ENCODE measurements at regions not wholly inside any gene's neighbourhood (a gene's known extent, or its start where the extent isn't known, plus 50 kb on each side); places are given as distances from the start of the nearest gene placed in this dataset.

DNA sequence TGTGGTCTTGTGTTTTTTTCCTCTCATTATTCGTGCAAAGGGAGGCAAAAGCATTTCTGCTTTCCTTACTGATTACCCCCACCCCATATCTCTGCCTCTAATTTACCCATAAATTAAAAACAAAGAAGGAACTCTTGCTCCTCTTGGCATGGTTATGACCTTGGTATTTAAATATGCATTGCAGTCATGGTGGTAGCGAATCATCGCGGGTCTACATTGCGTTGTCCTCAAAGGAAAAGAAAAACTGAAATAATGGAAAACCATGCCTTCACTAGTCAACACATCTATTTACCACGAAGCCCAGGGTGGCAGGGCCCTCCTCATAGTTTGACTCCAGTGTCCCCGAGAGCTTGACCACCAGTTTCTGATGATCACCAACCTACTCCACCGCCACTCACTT is 126.7 kb upstream of the PARP11 start:
- TF ChIP-seq, protein P1, sequence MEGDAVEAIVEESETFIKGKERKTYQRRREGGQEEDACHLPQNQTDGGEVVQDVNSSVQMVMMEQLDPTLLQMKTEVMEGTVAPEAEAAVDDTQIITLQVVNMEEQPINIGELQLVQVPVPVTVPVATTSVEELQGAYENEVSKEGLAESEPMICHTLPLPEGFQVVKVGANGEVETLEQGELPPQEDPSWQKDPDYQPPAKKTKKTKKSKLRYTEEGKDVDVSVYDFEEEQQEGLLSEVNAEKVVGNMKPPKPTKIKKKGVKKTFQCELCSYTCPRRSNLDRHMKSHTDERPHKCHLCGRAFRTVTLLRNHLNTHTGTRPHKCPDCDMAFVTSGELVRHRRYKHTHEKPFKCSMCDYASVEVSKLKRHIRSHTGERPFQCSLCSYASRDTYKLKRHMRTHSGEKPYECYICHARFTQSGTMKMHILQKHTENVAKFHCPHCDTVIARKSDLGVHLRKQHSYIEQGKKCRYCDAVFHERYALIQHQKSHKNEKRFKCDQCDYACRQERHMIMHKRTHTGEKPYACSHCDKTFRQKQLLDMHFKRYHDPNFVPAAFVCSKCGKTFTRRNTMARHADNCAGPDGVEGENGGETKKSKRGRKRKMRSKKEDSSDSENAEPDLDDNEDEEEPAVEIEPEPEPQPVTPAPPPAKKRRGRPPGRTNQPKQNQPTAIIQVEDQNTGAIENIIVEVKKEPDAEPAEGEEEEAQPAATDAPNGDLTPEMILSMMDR (IDR thresholded peaks at IDR 0.05): no peak
- TF ChIP-seq POLR2A (IDR thresholded peaks at IDR 0.05; ENCODE audit: low read length): no peak
